Lower lobe of right lung (tissue), 2 donors: ENCODE measurements at regions not wholly inside any gene's neighbourhood (a gene's known extent, or its start where the extent isn't known, plus 50 kb on each side); places are given as distances from the start of the nearest gene placed in this dataset.

ENCODE experiments used
- ATAC-seq, 2 donors: fragments of 200-7000 bp; cut with Tn5 transposase; one replicate each; pipeline ENCODE4 v1.9.1; 2020 to 2022; ENCODE audit warnings: mild to moderate bottlenecking in 2 of 2, moderate library complexity in 2 of 2
- DNase-seq: peaks from one replicate; pipeline ENCODE4 v3.0.0-alpha.2; 2020
- H3K27ac ChIP-seq: fragments of 200-600 bp; one replicate; pipeline ENCODE4 v1.8.0; 2022
- H3K27me3 ChIP-seq: fragments of 200-600 bp; one replicate; pipeline ENCODE4 v1.8.0; 2022; ENCODE audit warnings: low read depth
- H3K36me3 ChIP-seq: fragments of 200-600 bp; one replicate; pipeline ENCODE4 v1.8.0; 2022; ENCODE audit warnings: mild to moderate bottlenecking
- H3K4me1 ChIP-seq: fragments of 200-600 bp; one replicate; pipeline ENCODE4 v1.8.0; 2022
- H3K4me3 ChIP-seq: fragments of 200-600 bp; one replicate; pipeline ENCODE4 v1.8.0; 2022; ENCODE audit warnings: mild to moderate bottlenecking
- H3K9me3 ChIP-seq: fragments of 200-600 bp; one replicate; pipeline ENCODE4 v1.8.0; 2022
- CTCF ChIP-seq: fragments of 200-600 bp; IDR thresholded peaks from one replicate; pipeline ENCODE4 v1.8.0; 2022; ENCODE audit warnings: antibody characterized with exemption, mild to moderate bottlenecking
- intact Hi-C: fragments of 100-400 bp; cut with DNase I; formaldehyde crosslinking; loops from one replicate; pipeline ENCODE4 v1.11.0; 2022
- donor health status: DM: no; HTN: yes; CAD: no; lungs with severe emphysema.

GRCh38 chr1:102097451-102097850, 100.7 kb upstream of the OLFM3 start:
- Histone ChIP-seq H3K4me1 (no peaks in the 10 kb centered on the region), H3K36me3 (no peaks in the 10 kb centered on the region), H3K27ac (no peak overlapping the region), H3K27me3 (no peaks in the 10 kb centered on the region), H3K9me3 (no peaks in the 10 kb centered on the region), H3K4me3 (no peak overlapping the region)
- DNase-seq (no peak), ATAC-seq (no peak)
- TF ChIP-seq CTCF, result no peak
- intact Hi-C loops, result no loop called here

GRCh38 chr1:102096162-102096561, 99.4 kb upstream of the OLFM3 start:
- no peak for DNase-seq
- intact Hi-C loops, result no loop called here
- Histone ChIP-seq H3K27me3 (no peaks in the 10 kb centered on the region), H3K4me1 (no peaks in the 10 kb centered on the region), H3K27ac (no peak overlapping the region), H3K9me3 (no peaks in the 10 kb centered on the region), H3K36me3 (no peaks in the 10 kb centered on the region), H3K4me3 (no peak overlapping the region)
- no peak for TF ChIP-seq CTCF
- no peak for ATAC-seq

- TF ChIP-seq CTCF, result no peak
- intact Hi-C loops, result no loop called here
- no peaks in the 10 kb centered on the region for H3K27me3 ChIP-seq
- H3K9me3 ChIP-seq, result no peaks in the 10 kb centered on the region
- no peak for ATAC-seq
- no peak for DNase-seq
- H3K4me1 ChIP-seq, result no peaks in the 10 kb centered on the region
- H3K4me3 ChIP-seq, result no peak overlapping the region
- no peak overlapping the region for H3K27ac ChIP-seq
- no peaks in the 10 kb centered on the region for H3K36me3 ChIP-seq
Measured at GRCh38 chr1:102089791-102090190, 93.1 kb upstream of the OLFM3 start.

- no peak for ATAC-seq
- TF ChIP-seq CTCF, result no peak
- intact Hi-C loops, result no loop called here
- Histone ChIP-seq H3K27ac (no peak overlapping the region), H3K9me3 (no peaks in the 10 kb centered on the region), H3K36me3 (no peaks in the 10 kb centered on the region), H3K4me1 (no peaks in the 10 kb centered on the region), H3K4me3 (no peak overlapping the region), H3K27me3 (no peaks in the 10 kb centered on the region)
- DNase-seq, result no peak
Measured at GRCh38 chr1:102085896-102086295, 89.2 kb upstream of the OLFM3 start.

GRCh38 chr1:102084771-102085535, 88.2 kb upstream of the OLFM3 start:
- no peak for DNase-seq
- Histone ChIP-seq H3K4me3 (no peak overlapping the region), H3K27me3 (no peaks in the 10 kb centered on the region), H3K36me3 (no peaks in the 10 kb centered on the region), H3K27ac (no peak overlapping the region), H3K4me1 (no peaks in the 10 kb centered on the region), H3K9me3 (no peaks in the 10 kb centered on the region)
- intact Hi-C loops, result no loop called here
- ATAC-seq, result no peak
- TF ChIP-seq CTCF, result no peak
